ENCODE measurements at regions not wholly inside any gene's neighbourhood (a gene's known extent, or its start where the extent isn't known, plus 50 kb on each side); places are given as distances from the start of the nearest gene placed in this dataset.

DNA sequence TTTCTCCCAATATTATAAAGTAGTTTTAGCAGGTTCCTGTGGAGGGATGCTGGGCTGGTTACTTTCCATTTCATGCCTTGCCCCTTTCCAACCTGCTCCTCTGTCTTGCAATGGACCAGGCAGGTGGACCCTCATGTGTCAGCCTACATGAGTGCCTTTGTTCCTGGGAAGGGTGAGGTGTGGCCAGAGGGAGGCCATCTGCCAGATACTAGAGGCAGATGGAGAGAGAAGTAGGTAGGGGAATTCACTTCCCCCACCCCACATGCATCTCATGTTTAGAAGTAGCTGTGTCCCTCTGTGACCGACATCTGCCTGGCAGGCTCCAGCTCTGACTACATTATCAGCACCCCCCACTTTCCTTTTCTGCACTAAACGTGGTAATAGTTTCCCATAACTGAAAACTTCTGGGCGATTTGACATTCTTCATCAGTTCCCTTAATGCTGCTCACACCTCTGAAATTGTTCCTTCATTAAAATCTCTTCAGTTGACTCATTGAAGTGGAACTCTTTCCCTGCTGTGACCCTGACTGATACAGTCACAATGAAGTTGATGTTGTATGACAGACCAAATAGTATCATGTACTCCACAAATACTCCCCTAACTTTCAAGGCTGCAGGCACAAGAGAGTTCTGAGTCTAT lies 396.3 kb upstream of the FZD8 start:
- intact Hi-C loops (cut with micrococcal nuclease), result no loop called here
- Histone ChIP-seq H3K9me3 (ENCODE audit: control insufficient read depth in 1 of 2, insufficient read depth in 1 of 2, low read depth in 1 of 2, low read length in 2 of 2) (peaks cover 4 to 7% of the 10 kb centered on the region in 2 experiments; a peak in 2 of 4 replicates), H3K79me2 (ENCODE audit: insufficient read depth, low read length) (no peaks in the 10 kb centered on the region), H4K20me1 (ENCODE audit: insufficient read depth) (no peaks in the 10 kb centered on the region), H3K4me3 (replicated peaks in 1 of 2; ENCODE audit: low read depth in 1 of 2, low read length in 2 of 2) (no peak overlapping the region), H3K9me2 (ENCODE audit: insufficient read depth) (no peaks in the 10 kb centered on the region), H3K4me1 (ENCODE audit: control insufficient read depth in 1 of 2, insufficient read depth in 2 of 2, low read length in 2 of 2) (no peaks in the 10 kb centered on the region), H3K27me3 (ENCODE audit: insufficient read depth, low read length) (no peaks in the 10 kb centered on the region), H3K36me3 (ENCODE audit: control insufficient read depth in 1 of 2, insufficient read depth in 2 of 2, low read length in 2 of 2) (no peaks in the 10 kb centered on the region), H3K9ac (ENCODE audit: low read length) (no peak overlapping the region), H3K4me2 (ENCODE audit: low read length) (no peak overlapping the region), H3K27ac (ENCODE audit: low read depth, low read length) (no peak overlapping the region), H2AFZ (ENCODE audit: low read depth, low read length, poor library complexity, severe bottlenecking) (no peak overlapping the region)
- ChIA-PET POLR2A (no interaction called here), CTCF (no interaction called here), RAD21 (ENCODE audit: low non-redundant PET in 1 of 2, low total read pairs in 2 of 2, uncharacterized antibody in 2 of 2, unreplicated experiment in 2 of 2) (no interaction called here)
- ATAC-seq (no peak), DNase-seq (ENCODE audit: low read depth, low spot score) (no peak)
- TF ChIP-seq ELF1 (IDR thresholded peaks at IDR 0.05; ENCODE audit: borderline replicate concordance, low read depth) (no peak), EZH2 (IDR thresholded peaks at IDR 0.05) (no peak), EZH2phosphoT487 (IDR thresholded peaks at IDR 0.05; ENCODE audit: borderline replicate concordance) (no peak), CEBPB (IDR thresholded peaks at IDR 0.05; ENCODE audit: low read depth) (no peak), EGR1 (IDR thresholded peaks at IDR 0.05; ENCODE audit: low read depth) (no peak), SRF (IDR thresholded peaks at IDR 0.05; ENCODE audit: low read depth) (no peak), ZFX (IDR thresholded peaks at IDR 0.05) (no peak), ZNF274 (IDR thresholded peaks at IDR 0.05; ENCODE audit: low read depth, low read length) (no peak)
- BruUV-seq (replicated peaks), result no TSS peak

DNA sequence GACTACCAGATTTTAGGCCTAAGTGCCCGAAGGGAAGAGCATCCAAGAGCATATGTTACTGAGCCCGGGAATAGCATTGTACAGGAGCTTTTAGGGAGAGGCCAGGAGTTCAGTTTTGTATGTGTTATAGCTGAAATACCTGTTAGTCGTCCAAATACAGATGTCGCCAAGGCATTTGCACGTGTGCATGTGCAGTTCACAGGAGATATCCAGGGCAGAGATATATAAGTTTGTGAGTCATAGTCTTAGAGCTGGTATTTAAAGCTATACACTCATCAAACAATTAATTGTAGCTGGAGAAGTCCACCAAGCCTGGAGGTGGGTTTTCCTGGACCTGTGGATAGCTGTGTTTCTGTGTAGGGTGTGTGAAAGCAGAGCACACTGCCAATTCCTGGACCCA lies 394.0 kb upstream of the FZD8 start:
- ChIA-PET RAD21 (ENCODE audit: low non-redundant PET in 1 of 2, low total read pairs in 2 of 2, uncharacterized antibody in 2 of 2, unreplicated experiment in 2 of 2) (no interaction called here), CTCF (no interaction called here), POLR2A (no interaction called here)
- H4K20me1 ChIP-seq (ENCODE audit: insufficient read depth), result no peaks in the 10 kb centered on the region
- H3K27ac ChIP-seq (ENCODE audit: low read depth, low read length), result no peak overlapping the region
- DNase-seq (ENCODE audit: low read depth, low spot score) (no peak), ATAC-seq (no peak)
- no peaks in the 10 kb centered on the region for H3K4me1 ChIP-seq (ENCODE audit: control insufficient read depth in 1 of 2, insufficient read depth in 2 of 2, low read length in 2 of 2)
- no peaks in the 10 kb centered on the region for H3K9me2 ChIP-seq (ENCODE audit: insufficient read depth)
- no peak overlapping the region for H2AFZ ChIP-seq (ENCODE audit: low read depth, low read length, poor library complexity, severe bottlenecking)
- no peak overlapping the region for H3K4me2 ChIP-seq (ENCODE audit: low read length)
- peaks cover 4 to 7% of the 10 kb centered on the region in 2 experiments; a peak in 2 of 4 replicates for H3K9me3 ChIP-seq (ENCODE audit: control insufficient read depth in 1 of 2, insufficient read depth in 1 of 2, low read depth in 1 of 2, low read length in 2 of 2)
- H3K36me3 ChIP-seq (ENCODE audit: control insufficient read depth in 1 of 2, insufficient read depth in 2 of 2, low read length in 2 of 2), result no peaks in the 10 kb centered on the region
- no peak overlapping the region for H3K4me3 ChIP-seq (replicated peaks in 1 of 2; ENCODE audit: low read depth in 1 of 2, low read length in 2 of 2)
- no peaks in the 10 kb centered on the region for H3K79me2 ChIP-seq (ENCODE audit: insufficient read depth, low read length)
- no TSS peak for BruUV-seq (replicated peaks)
- TF ChIP-seq, protein P1, sequence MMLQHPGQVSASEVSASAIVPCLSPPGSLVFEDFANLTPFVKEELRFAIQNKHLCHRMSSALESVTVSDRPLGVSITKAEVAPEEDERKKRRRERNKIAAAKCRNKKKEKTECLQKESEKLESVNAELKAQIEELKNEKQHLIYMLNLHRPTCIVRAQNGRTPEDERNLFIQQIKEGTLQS (IDR thresholded peaks at IDR 0.05), result no peak
- TF ChIP-seq CBX3 (IDR thresholded peaks at IDR 0.05; ENCODE audit: low read depth) (no peak), YY1 (IDR thresholded peaks at IDR 0.05; ENCODE audit: extremely low read depth, insufficient replicate concordance, low read depth, low read length) (no peak), CEBPB (IDR thresholded peaks at IDR 0.05; ENCODE audit: low read depth) (no peak), EZH2phosphoT487 (IDR thresholded peaks at IDR 0.05; ENCODE audit: borderline replicate concordance) (no peak), FOSL1 (IDR thresholded peaks at IDR 0.05; ENCODE audit: low read depth) (no peak), ELF1 (IDR thresholded peaks at IDR 0.05; ENCODE audit: borderline replicate concordance, low read depth) (no peak), ZFX (IDR thresholded peaks at IDR 0.05) (no peak), EZH2 (IDR thresholded peaks at IDR 0.05) (no peak), POLR2A (IDR thresholded peaks at IDR 0.05; ENCODE audit: borderline replicate concordance, extremely low read depth, insufficient read depth, insufficient read length) (no peak)
- TF ChIP-seq, protein P2, sequence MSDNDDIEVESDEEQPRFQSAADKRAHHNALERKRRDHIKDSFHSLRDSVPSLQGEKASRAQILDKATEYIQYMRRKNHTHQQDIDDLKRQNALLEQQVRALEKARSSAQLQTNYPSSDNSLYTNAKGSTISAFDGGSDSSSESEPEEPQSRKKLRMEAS (IDR thresholded peaks at IDR 0.05), result no peak
- TF ChIP-seq, protein P3, sequence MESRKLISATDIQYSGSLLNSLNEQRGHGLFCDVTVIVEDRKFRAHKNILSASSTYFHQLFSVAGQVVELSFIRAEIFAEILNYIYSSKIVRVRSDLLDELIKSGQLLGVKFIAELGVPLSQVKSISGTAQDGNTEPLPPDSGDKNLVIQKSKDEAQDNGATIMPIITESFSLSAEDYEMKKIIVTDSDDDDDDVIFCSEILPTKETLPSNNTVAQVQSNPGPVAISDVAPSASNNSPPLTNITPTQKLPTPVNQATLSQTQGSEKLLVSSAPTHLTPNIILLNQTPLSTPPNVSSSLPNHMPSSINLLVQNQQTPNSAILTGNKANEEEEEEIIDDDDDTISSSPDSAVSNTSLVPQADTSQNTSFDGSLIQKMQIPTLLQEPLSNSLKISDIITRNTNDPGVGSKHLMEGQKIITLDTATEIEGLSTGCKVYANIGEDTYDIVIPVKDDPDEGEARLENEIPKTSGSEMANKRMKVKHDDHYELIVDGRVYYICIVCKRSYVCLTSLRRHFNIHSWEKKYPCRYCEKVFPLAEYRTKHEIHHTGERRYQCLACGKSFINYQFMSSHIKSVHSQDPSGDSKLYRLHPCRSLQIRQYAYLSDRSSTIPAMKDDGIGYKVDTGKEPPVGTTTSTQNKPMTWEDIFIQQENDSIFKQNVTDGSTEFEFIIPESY (IDR thresholded peaks at IDR 0.05; ENCODE audit: extremely low read depth, insufficient replicate concordance, low read length), result no peak
- intact Hi-C loops (cut with micrococcal nuclease), result no loop called here
- no peak overlapping the region for H3K9ac ChIP-seq (ENCODE audit: low read length)
- H3K27me3 ChIP-seq (ENCODE audit: insufficient read depth, low read length), result no peaks in the 10 kb centered on the region
